ENCODE measurements at regions not wholly inside any gene's neighbourhood (a gene's known extent, or its start where the extent isn't known, plus 50 kb on each side); places are given as distances from the start of the nearest gene placed in this dataset.
"Not testable (repeated sequence)": the region's sequence is repeated elsewhere in the genome, so short reads cannot be mapped to it uniquely, and the experiment has no call there.

- H3K79me1 ChIP-seq (ENCODE audit: low read depth, low read length); H2BK12ac ChIP-seq (ENCODE audit: low read depth, low read length); H2AFZ ChIP-seq (ENCODE audit: low read length); H3K56ac ChIP-seq (replicated peaks; ENCODE audit: insufficient read length, low read depth, low read length); H3K4ac ChIP-seq (replicated peaks; ENCODE audit: insufficient read length, low read depth, low read length); H2AK5ac ChIP-seq (ENCODE audit: low read depth, low read length); H3K4me3 ChIP-seq (ENCODE audit: extremely low read depth in 1 of 4, insufficient read depth in 2 of 4, low read depth in 3 of 4, low read length in 4 of 4); H3K4me2 ChIP-seq (ENCODE audit: insufficient read depth in 1 of 2, low read depth in 2 of 2, low read length in 2 of 2); H4K20me1 ChIP-seq (replicated peaks in 1 of 2; ENCODE audit: control insufficient read depth in 1 of 2, insufficient read depth in 2 of 2, low read length in 2 of 2); H2BK5ac ChIP-seq (ENCODE audit: low read depth, low read length); H3K36me3 ChIP-seq (ENCODE audit: control insufficient read depth in 2 of 4, insufficient read depth in 4 of 4, low read length in 3 of 4); POLR2A ChIA-PET (ENCODE audit: partially characterized antibody); H3K79me2 ChIP-seq (ENCODE audit: control insufficient read depth in 1 of 2, insufficient read depth in 2 of 2, low read length in 2 of 2); H4K8ac ChIP-seq (ENCODE audit: extremely low read depth, insufficient read depth, low read length); H3K23me2 ChIP-seq (ENCODE audit: low read depth, low read length); FAIRE-seq; H3K9ac ChIP-seq (replicated peaks in 1 of 4; ENCODE audit: extremely low read depth in 1 of 4, low read depth in 3 of 4, low read length in 3 of 4); H3K18ac ChIP-seq (ENCODE audit: extremely low read depth, low read length); H4K91ac ChIP-seq (replicated peaks; ENCODE audit: insufficient read length, low read length); CTCF ChIA-PET (ENCODE audit: partially characterized antibody); H3K27me3 ChIP-seq (replicated peaks in 1 of 4; ENCODE audit: control insufficient read depth in 3 of 4, extremely low read depth in 1 of 4, insufficient read depth in 3 of 4, low read length in 3 of 4); H2BK15ac ChIP-seq (ENCODE audit: low read length); H3K4me1 ChIP-seq (replicated peaks in 1 of 4; ENCODE audit: control insufficient read depth in 3 of 4, insufficient read depth in 4 of 4, low read length in 3 of 4); H4K5ac ChIP-seq (ENCODE audit: insufficient read length, low read depth, low read length); H2BK20ac ChIP-seq (ENCODE audit: low read length); H3K23ac ChIP-seq (ENCODE audit: insufficient read length); H3K14ac ChIP-seq (ENCODE audit: insufficient read length); DNase-seq (ENCODE audit: low read depth in 1 of 2, low spot score in 2 of 2); H2BK120ac ChIP-seq (replicated peaks; ENCODE audit: low read depth, low read length); H3K9me3 ChIP-seq (ENCODE audit: insufficient read depth in 2 of 2, low read depth in 1 of 2, low read length in 1 of 2); H3K27ac ChIP-seq (ENCODE audit: low read depth, low read length): not testable (repeated sequence)
- WGBS, 2 experiments (ENCODE audit: extremely low coverage in 1 of 2, insufficient coverage in 1 of 2, insufficient read length in 1 of 2, insufficient replicate concordance in 2 of 2, low coverage in 1 of 2, low lambda C conversion rate in 2 of 2, missing lambda C conversion rate in 1 of 2): no CpG with 5 or more reads among the region's 2 CpGs
Measured at GRCh38 chrX:40993395-40993794, 91.8 kb upstream of the USP9X start.

All from H1 (cell line).